RKO (cell line): ENCODE measurements at regions not wholly inside any gene's neighbourhood (a gene's known extent, or its start where the extent isn't known, plus 50 kb on each side); places are given as distances from the start of the nearest gene placed in this dataset.
"Not testable (repeated sequence)": the region's sequence is repeated elsewhere in the genome, so short reads cannot be mapped to it uniquely, and the experiment has no call there.

Experiments
- DNase-seq: peaks from one replicate; pipeline ENCODE4 v3.0.0-alpha.2; 2016; ENCODE audit warnings: low spot score

DNA sequence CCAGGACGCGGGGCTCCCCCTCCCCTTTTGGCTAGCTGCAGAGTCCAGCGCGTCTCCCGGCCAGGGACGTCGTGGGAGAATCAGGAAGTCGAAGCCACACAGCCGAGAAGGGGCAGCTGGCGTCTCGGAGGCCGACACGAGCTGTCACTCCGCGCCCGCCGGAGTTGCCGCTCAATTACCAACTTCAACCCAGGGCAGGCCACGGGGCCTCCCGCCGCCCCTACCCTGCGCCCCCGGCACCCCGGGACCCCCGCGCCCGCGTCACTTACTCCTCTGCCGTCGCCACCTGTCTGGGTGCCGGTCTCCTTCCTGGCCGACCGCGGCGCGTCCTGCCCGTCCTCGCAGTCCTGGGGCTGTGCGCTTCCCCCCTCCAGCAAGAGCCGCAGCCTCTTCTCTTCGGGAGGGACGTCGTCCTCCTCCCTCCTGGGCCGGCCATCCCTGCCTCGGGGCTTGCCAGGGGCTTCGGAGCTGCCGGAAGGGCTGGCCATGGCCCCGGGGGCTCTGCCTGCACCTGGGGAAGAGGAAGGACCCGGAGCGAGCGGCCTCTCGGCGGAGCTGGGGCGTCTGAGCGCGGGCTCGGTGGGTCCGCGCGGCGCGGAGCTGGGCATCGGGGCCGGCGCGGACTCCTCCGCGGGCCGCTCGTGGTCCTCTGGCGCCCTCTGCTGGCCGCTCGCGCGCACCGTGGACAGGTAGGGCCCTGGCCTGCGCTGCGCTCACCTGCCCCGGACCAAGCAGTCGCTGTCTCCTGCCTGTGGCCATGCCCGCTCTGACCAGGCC is 65.6 kb upstream of the CLEC6A start:
- peak; percentile 14 for DNase-seq

GRCh38 chr12:8396225-8397071 is 59.3 kb upstream of the CLEC6A start:
- peak; percentile 12 for DNase-seq

DNA sequence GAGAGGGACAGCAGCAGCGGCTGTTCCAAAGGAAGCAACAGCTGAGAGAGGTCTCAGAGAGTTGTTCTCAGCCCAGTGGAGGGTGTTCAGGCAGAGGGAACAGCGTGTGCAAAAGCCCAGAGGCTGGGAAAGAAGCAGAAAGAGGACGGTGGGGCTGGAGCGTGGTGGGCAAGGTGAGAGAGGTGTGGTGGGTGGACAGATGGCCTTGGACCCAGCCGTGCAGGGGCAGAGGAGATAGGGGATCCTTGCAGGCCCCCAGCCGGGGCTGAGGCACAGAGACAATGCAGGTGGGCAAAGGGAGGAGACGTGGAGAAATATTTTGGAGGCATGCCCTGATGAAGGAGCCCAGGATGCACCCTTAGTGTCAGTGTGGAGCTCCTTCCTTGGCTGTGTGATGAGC is 58.4 kb upstream of the CLEC6A start:
- not testable (repeated sequence) for DNase-seq

- not testable (repeated sequence) for DNase-seq
Observed at GRCh38 chr12:8399496-8400034, 56.2 kb upstream of the CLEC6A start.

- not testable (repeated sequence) for DNase-seq
Observed at GRCh38 chr12:8403834-8404233, 51.9 kb upstream of the CLEC6A start.

DNA sequence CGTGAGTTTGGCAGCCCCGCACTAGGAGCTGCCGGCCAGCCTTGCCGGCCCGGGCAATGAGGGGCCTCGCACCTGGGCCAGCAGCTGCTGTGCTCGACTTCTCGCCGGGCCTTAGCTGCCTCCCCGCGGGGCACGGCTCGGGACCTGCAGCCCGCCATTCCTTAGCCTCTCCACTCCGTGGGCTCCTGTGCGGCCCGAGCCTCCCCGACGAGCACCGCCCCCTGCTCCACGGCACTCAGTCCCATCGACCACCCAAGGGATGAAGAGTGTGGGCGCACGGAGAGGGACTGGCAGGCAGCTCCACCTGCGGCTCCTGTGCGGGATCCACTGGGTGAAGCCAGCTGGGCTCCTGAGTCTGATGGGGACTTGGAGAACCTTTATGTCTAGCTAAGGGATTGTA is 51.4 kb upstream of the CLEC6A start:
- DNase-seq = not testable (repeated sequence)
